Naive thymus-derived CD4-positive, alpha-beta T cell (primary cell): ENCODE measurements at regions not wholly inside any gene's neighbourhood (a gene's known extent, or its start where the extent isn't known, plus 50 kb on each side); places are given as distances from the start of the nearest gene placed in this dataset.

Experiments
- ATAC-seq: fragments of 150-1000 bp; cut with Tn5 transposase; 2 replicates; pipeline ENCODE4 v1.10.0; 2021; ENCODE audit warnings: mild to moderate bottlenecking, moderate library complexity
- CTCF ChIA-PET: fragments of 350-600 bp; sonication (Branson Sonifier 250); formaldehyde crosslinking; loops from one replicate; lab custom pipeline; 2021; ENCODE audit warnings: antibody characterized with exemption; lab: Charles Lee
- POLR2A ChIA-PET: fragments of 350-600 bp; sonication (Branson Sonifier 250); formaldehyde crosslinking; loops from one replicate; lab custom pipeline; 2021; ENCODE audit warnings: antibody characterized with exemption, inconsistent platforms; lab: Charles Lee
- DNase-seq, 9 donors: peaks; one replicate each; pipeline versions ENCODE4 v3.0.0 to v3.0.0-alpha.2; 2020 to 2022; ENCODE audit warnings: mixed read lengths in 1 of 9
- H3K27ac ChIP-seq: one replicate; pipeline ENCODE4 v1.7.0; 2013; ENCODE audit warnings: mild to moderate bottlenecking, low read depth, low read length, moderate library complexity
- H3K27me3 ChIP-seq, 2 donors: one replicate each; pipeline ENCODE4 v1.7.0; 2013; ENCODE audit warnings: low read length in 2 of 2, mild to moderate bottlenecking in 2 of 2, moderate library complexity in 2 of 2; ENCODE audit not compliant: control insufficient read depth in 2 of 2, insufficient read depth in 2 of 2
- H3K36me3 ChIP-seq, 3 experiments: 1 replicate in 2 of 3; 2 replicates in 1 of 3; pipeline ENCODE4 v1.7.0; 2013; ENCODE audit warnings: low read length in 3 of 3, mild to moderate bottlenecking in 3 of 3, moderate library complexity in 1 of 3; ENCODE audit not compliant: insufficient read depth in 3 of 3, control insufficient read depth in 2 of 3
- H3K4me1 ChIP-seq, 2 donors: one replicate each; pipeline ENCODE4 v1.7.0; 2013; ENCODE audit warnings: low read length in 2 of 2, mild to moderate bottlenecking in 2 of 2, moderate library complexity in 1 of 2; ENCODE audit not compliant: control insufficient read depth in 2 of 2, insufficient read depth in 2 of 2
- H3K4me3 ChIP-seq: 2 replicates; pipeline ENCODE4 v1.7.0; 2013; ENCODE audit warnings: mild to moderate bottlenecking, low read length
- H3K9me3 ChIP-seq, 3 experiments: 1 replicate in 2 of 3; 2 replicates in 1 of 3; pipeline ENCODE4 v1.7.0; 2013; ENCODE audit warnings: low read length in 3 of 3; ENCODE audit not compliant: control insufficient read depth in 2 of 3
- H3K27ac Mint-ChIP-seq, 9 donors: one replicate each; pipeline ENCODE4 v1.8.0; 2020 to 2022; ENCODE audit warnings: mixed read lengths in 9 of 9, mild to moderate bottlenecking in 8 of 9, moderate library complexity in 5 of 9, inconsistent platforms in 2 of 9
- H3K27me3 Mint-ChIP-seq, 5 donors: one replicate each; pipeline ENCODE4 v1.8.0; 2021 to 2022; ENCODE audit warnings: mixed read lengths in 5 of 5, mild to moderate bottlenecking in 1 of 5
- H3K36me3 Mint-ChIP-seq, 5 donors: one replicate each; pipeline ENCODE4 v1.8.0; 2020 to 2022; ENCODE audit warnings: mixed read lengths in 5 of 5, mild to moderate bottlenecking in 3 of 5, inconsistent platforms in 1 of 5
- H3K4me1 Mint-ChIP-seq, 7 donors: one replicate each; pipeline ENCODE4 v1.8.0; 2020 to 2022; ENCODE audit warnings: mixed read lengths in 7 of 7, mild to moderate bottlenecking in 3 of 7, inconsistent platforms in 1 of 7
- H3K4me3 Mint-ChIP-seq, 10 donors: one replicate each; pipeline ENCODE4 v1.8.0; 2020 to 2022; ENCODE audit warnings: mild to moderate bottlenecking in 10 of 10, mixed read lengths in 10 of 10, moderate library complexity in 6 of 10, inconsistent platforms in 2 of 10
- H3K9me3 Mint-ChIP-seq, 11 donors: one replicate each; pipeline ENCODE4 v1.8.0; 2020 to 2022; ENCODE audit warnings: mixed read lengths in 11 of 11, mild to moderate bottlenecking in 4 of 11, inconsistent platforms in 1 of 11, moderate library complexity in 1 of 11
- intact Hi-C, 2 donors: fragments of 100-400 bp; cut with micrococcal nuclease; formaldehyde crosslinking; loops; one replicate each; pipeline ENCODE4 v1.15.1; 2023

GRCh38 chr3:44013967-44014366, 227.7 kb upstream of the TOPAZ1 start:
- peaks cover 0 to 3% (median 0%) of the 10 kb centered on the region in 11 donors for H3K9me3 Mint-ChIP-seq
- Histone ChIP-seq H3K36me3 (no peaks in the 10 kb centered on the region), H3K27ac (no peak overlapping the region), H3K27me3 (no peaks in the 10 kb centered on the region), H3K4me1 (no peaks in the 10 kb centered on the region), H3K4me3 (no peak overlapping the region), H3K9me3 (no peaks in the 10 kb centered on the region)
- peaks cover 0 to 4% (median 0%) of the 10 kb centered on the region in 5 donors for H3K36me3 Mint-ChIP-seq
- no peak overlapping the region for H3K4me3 Mint-ChIP-seq
- ATAC-seq (no peak), DNase-seq (no peak)
- intact Hi-C loops, result no loop called here
- peaks cover 0 to 4% (median 0%) of the 10 kb centered on the region in 7 donors for H3K4me1 Mint-ChIP-seq
- no peak overlapping the region for H3K27ac Mint-ChIP-seq
- ChIA-PET POLR2A (no interaction called here), CTCF (no interaction called here)
- peaks cover 20 to 35% (median 31%) of the 10 kb centered on the region in 5 donors for H3K27me3 Mint-ChIP-seq

- no peak overlapping the region for H3K4me3 Mint-ChIP-seq
These were observed 226.5 kb upstream of the TOPAZ1 start for GRCh38 chr3:44015170-44015569.

GRCh38 chr3:44016818-44017217, 224.9 kb upstream of the TOPAZ1 start:
- no peak overlapping the region for H3K4me3 Mint-ChIP-seq
- H3K9me3 Mint-ChIP-seq, result peaks cover 0 to 3% (median 0%) of the 10 kb centered on the region in 11 donors
- intact Hi-C loops, result no loop called here
- H3K4me1 Mint-ChIP-seq, result peaks cover 0 to 4% (median 0%) of the 10 kb centered on the region in 7 donors
- H3K36me3 ChIP-seq, result no peaks in the 10 kb centered on the region
- peaks cover 31 to 48% (median 40%) of the 10 kb centered on the region in 5 donors for H3K27me3 Mint-ChIP-seq
- CTCF ChIA-PET, result no interaction called here
- ATAC-seq (no peak), DNase-seq (no peak)
- no peaks in the 10 kb centered on the region for H3K4me1 ChIP-seq
- no peak overlapping the region for H3K27ac ChIP-seq
- H3K27ac Mint-ChIP-seq, result no peak overlapping the region
- H3K36me3 Mint-ChIP-seq, result peaks cover 0 to 3% (median 0%) of the 10 kb centered on the region in 5 donors
- H3K27me3 ChIP-seq, result peaks cover 0 to 7% of the 10 kb centered on the region in 2 donors
- no peak overlapping the region for H3K4me3 ChIP-seq
- no peaks in the 10 kb centered on the region for H3K9me3 ChIP-seq
- POLR2A ChIA-PET, result no interaction called here

More at GRCh38 chr3:44015170-44015569, 226.5 kb upstream of the TOPAZ1 start:
- H3K4me3 ChIP-seq, result no peak overlapping the region
- no peaks in the 10 kb centered on the region for H3K4me1 ChIP-seq
- no peaks in the 10 kb centered on the region for H3K36me3 ChIP-seq
- Mint-ChIP-seq H3K36me3 (peaks cover 0 to 4% (median 0%) of the 10 kb centered on the region in 5 donors), H3K9me3 (peaks cover 0 to 3% (median 0%) of the 10 kb centered on the region in 11 donors), H3K27me3 (peaks cover 22 to 40% (median 33%) of the 10 kb centered on the region in 5 donors), H3K4me1 (peaks cover 0 to 4% (median 0%) of the 10 kb centered on the region in 7 donors), H3K27ac (no peak overlapping the region)
- ATAC-seq, result no peak
- ChIA-PET CTCF (no interaction called here), POLR2A (no interaction called here)
- no peak for DNase-seq
- intact Hi-C loops, result no loop called here
- H3K27ac ChIP-seq, result no peak overlapping the region
- H3K9me3 ChIP-seq, result no peaks in the 10 kb centered on the region
- H3K27me3 ChIP-seq, result no peaks in the 10 kb centered on the region

DNA sequence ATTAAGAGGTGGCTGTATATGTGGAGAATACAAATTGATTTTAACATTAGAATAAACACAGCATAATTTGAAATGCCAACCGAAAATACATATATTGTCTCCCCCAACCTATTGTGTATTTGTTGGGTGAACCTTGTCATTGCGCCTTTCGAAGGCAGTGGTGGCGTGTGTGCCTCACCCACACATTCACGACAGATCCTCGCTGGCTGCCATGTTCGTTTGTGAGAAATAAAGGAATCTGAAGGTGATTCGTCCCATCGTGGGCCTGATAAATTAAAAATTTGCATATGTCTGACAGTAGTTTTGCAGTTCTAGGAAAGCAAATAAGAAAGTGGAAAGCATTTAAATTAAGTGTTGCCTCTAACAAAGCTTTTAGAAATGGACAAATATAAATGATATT, 222.8 kb upstream of the TOPAZ1 start:
- Mint-ChIP-seq H3K9me3 (peaks cover 0 to 2% (median 0%) of the 10 kb centered on the region in 11 donors), H3K27ac (no peak overlapping the region)

DNA sequence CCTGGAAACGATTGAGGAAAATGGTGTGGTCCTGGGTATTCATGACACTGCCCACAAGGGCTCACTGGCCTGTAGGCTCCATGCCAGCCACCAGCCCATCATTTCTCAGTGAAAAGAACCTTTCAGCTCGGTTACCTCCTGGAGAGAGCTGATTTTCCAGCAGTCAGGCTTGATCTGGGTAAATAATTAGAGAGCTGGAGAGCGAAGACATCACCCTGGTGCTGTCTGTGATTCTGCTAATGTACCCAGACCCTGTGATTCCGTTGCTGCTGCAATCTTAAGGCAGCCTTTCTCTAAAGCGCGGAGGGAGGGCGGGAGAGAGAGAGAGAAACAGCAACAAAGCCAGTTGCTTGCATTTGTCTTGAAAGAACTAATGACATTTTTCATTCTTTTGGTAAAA, 221.9 kb upstream of the TOPAZ1 start:
- POLR2A ChIA-PET, result no interaction called here
- peaks cover 0 to 10% (median 5%) of the 10 kb centered on the region in 7 donors for H3K4me1 Mint-ChIP-seq
- H3K9me3 Mint-ChIP-seq, result peaks cover 0 to 2% (median 0%) of the 10 kb centered on the region in 11 donors
- intact Hi-C loops, result no loop called here
- H3K36me3 Mint-ChIP-seq, result no peaks in the 10 kb centered on the region
- no peak overlapping the region for H3K4me3 ChIP-seq
- no peak for ATAC-seq
- H3K27me3 Mint-ChIP-seq, result peaks cover 46 to 62% (median 53%) of the 10 kb centered on the region in 5 donors
- no peaks in the 10 kb centered on the region for H3K4me1 ChIP-seq
- no peaks in the 10 kb centered on the region for H3K36me3 ChIP-seq
- CTCF ChIA-PET, result interaction anchor here (1.5 kb wide), 1 partner anchor 16 kb away, joined by 4 read pairs; no protein-coding TSS in a partner anchor
- H3K27ac ChIP-seq, result no peak overlapping the region
- H3K27me3 ChIP-seq, result peaks cover 0 to 7% of the 10 kb centered on the region in 2 donors
- H3K9me3 ChIP-seq, result no peaks in the 10 kb centered on the region
- H3K27ac Mint-ChIP-seq, result no peak overlapping the region
- H3K4me3 Mint-ChIP-seq, result no peak overlapping the region
- DNase-seq, result no peak

More for the DNA sequence above, 222.8 kb upstream of the TOPAZ1 start:
- H3K4me1 Mint-ChIP-seq, result peaks cover 0 to 10% (median 5%) of the 10 kb centered on the region in 7 donors
- ATAC-seq (no peak), DNase-seq (no peak)
- H3K27ac ChIP-seq, result no peak overlapping the region
- H3K9me3 ChIP-seq, result no peaks in the 10 kb centered on the region
- ChIA-PET CTCF (interaction anchor here (1.5 kb wide), 1 partner anchor 17 kb away, joined by 4 read pairs; no protein-coding TSS in a partner anchor), POLR2A (no interaction called here)
- peaks cover 0 to 7% of the 10 kb centered on the region in 2 donors for H3K27me3 ChIP-seq
- no peaks in the 10 kb centered on the region for H3K36me3 ChIP-seq
- no peaks in the 10 kb centered on the region for H3K36me3 Mint-ChIP-seq
- no peak overlapping the region for H3K4me3 Mint-ChIP-seq
- H3K27me3 Mint-ChIP-seq, result peaks cover 39 to 58% (median 46%) of the 10 kb centered on the region in 5 donors
- H3K4me1 ChIP-seq, result no peaks in the 10 kb centered on the region
- no peak overlapping the region for H3K4me3 ChIP-seq
- intact Hi-C loops, result no loop called here

- intact Hi-C loops, result no loop called here
- peaks cover 0 to 7% of the 10 kb centered on the region in 2 donors for H3K27me3 ChIP-seq
These were observed 221.5 kb upstream of the TOPAZ1 start for GRCh38 chr3:44020143-44020542.

More at GRCh38 chr3:44020143-44020542, 221.5 kb upstream of the TOPAZ1 start:
- Mint-ChIP-seq H3K36me3 (no peaks in the 10 kb centered on the region), H3K27ac (no peak overlapping the region), H3K4me3 (no peak overlapping the region), H3K27me3 (peaks cover 50 to 66% (median 54%) of the 10 kb centered on the region in 5 donors), H3K4me1 (peaks cover 0 to 10% (median 5%) of the 10 kb centered on the region in 7 donors), H3K9me3 (peaks cover 0 to 2% (median 0%) of the 10 kb centered on the region in 11 donors)
- ATAC-seq (no peak), DNase-seq (no peak)
- Histone ChIP-seq H3K4me1 (no peaks in the 10 kb centered on the region), H3K36me3 (no peaks in the 10 kb centered on the region), H3K4me3 (no peak overlapping the region), H3K27ac (no peak overlapping the region), H3K9me3 (no peaks in the 10 kb centered on the region)
- ChIA-PET POLR2A (no interaction called here), CTCF (no interaction called here)
